NT2/D1 (cell line): ENCODE measurements at regions not wholly inside any gene's neighbourhood (a gene's known extent, or its start where the extent isn't known, plus 50 kb on each side); places are given as distances from the start of the nearest gene placed in this dataset.

Experiments used
- SUZ12 ChIP-seq: IDR thresholded peaks from 2 replicates; pipeline ENCODE4 v1.6.1; 2011; ENCODE audit not compliant: insufficient read length, insufficient read depth; ENCODE audit errors: extremely low read depth
- YY1 ChIP-seq: IDR thresholded peaks from 2 replicates; pipeline ENCODE4 v1.6.1; 2011; ENCODE audit not compliant: insufficient read length, insufficient read depth
- ZNF274 ChIP-seq: IDR thresholded peaks from 2 replicates; pipeline ENCODE4 v1.6.1; 2011; ENCODE audit warnings: mild to moderate bottlenecking, low read depth, low read length

- TF ChIP-seq YY1 (no peak), ZNF274 (no peak), SUZ12 (no peak)
Measured at GRCh38 chr2:34723683-34724082, 1124.6 kb upstream of the FAM98A start.
